NCI-H1105 (cell line): ENCODE measurements at regions not wholly inside any gene's neighbourhood (a gene's known extent, or its start where the extent isn't known, plus 50 kb on each side); places are given as distances from the start of the nearest gene placed in this dataset.
A peak's percentile ranks its signal among the peaks of the same experiment; 100 is the strongest.
"Not testable (repeated sequence)": the region's sequence is repeated elsewhere in the genome, so short reads cannot be mapped to it uniquely, and the experiment has no call there.

Experiments
- DNase-seq: peaks from one replicate; lab custom pipeline; 2025; lab: John Stamatoyannopoulos, UW

DNA sequence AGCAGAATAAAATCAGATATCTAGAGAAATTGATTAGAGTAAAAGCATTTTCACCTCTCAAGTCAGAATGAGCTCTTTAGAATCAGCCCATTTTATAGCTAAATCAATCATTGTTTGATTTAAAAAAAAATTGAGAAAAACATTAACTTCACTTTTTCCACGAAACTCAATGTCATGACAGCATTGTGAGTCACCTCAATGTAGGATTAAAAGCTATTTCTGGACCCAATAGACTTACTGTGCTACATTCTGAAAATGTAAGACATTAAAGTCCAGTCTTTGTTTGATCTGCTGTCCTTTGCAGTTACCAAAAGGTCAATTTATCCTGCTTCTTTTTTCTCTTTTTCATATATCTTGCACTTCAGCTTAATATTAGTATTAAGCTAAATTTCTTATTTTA lies 519.4 kb upstream of the ZNF337 start:
- DNase-seq = no peak

DNA sequence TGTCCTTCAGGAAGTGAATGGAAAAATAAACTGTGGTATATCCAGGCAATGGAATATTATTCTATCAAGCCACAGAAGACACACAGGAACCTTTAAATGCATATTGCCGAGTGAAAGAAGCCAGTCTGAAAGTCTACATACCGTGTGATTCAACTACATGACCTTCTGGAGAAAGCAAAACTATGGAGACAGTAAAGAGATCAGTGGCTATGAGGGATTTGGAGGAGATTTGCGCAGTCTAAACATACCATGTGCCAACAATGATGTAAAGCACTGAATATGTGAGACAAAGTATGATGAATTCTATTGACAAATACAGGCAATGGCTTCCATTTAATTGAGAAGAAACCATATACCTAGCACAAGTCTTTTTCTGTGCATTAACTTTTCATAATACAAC lies 518.3 kb upstream of the ZNF337 start:
- no peak for DNase-seq

DNA sequence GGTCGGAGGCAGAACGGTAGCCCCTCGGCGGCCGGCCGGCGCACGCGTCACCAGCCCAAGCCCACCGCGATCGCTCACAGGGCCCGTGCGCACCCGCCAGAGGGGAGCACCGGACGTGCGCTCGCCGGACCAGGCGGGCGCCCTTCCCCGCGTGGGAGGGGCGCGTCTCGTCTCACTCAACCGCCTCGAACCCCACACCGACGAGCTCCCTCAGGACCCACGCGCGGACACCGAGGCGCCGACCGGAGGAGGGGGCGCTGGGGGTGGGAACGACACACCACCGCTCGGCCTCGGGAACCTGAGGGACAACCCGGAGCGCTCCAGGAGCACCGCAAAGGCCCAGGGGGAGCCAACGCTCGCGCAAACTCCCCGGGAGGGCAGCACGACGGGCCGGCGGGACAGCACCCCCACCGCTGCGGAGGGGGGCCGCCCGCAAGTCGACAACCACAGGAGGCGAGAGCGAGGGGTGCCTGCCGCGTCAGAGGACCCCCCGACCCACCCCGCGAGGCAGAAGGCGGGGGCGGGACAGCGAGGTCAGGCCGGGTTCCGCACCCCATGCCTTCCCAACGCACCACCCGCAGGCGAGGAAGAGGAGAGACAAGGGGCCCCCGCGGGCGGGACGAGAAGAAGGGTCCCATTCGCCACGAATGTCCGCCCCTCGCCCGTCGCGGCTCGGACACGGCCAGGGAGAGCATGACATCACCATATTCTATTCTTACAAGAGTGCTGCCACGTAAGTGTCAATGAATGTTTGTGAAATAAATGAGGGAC lies 512.7 kb upstream of the ZNF337 start:
- no peak for DNase-seq

DNA sequence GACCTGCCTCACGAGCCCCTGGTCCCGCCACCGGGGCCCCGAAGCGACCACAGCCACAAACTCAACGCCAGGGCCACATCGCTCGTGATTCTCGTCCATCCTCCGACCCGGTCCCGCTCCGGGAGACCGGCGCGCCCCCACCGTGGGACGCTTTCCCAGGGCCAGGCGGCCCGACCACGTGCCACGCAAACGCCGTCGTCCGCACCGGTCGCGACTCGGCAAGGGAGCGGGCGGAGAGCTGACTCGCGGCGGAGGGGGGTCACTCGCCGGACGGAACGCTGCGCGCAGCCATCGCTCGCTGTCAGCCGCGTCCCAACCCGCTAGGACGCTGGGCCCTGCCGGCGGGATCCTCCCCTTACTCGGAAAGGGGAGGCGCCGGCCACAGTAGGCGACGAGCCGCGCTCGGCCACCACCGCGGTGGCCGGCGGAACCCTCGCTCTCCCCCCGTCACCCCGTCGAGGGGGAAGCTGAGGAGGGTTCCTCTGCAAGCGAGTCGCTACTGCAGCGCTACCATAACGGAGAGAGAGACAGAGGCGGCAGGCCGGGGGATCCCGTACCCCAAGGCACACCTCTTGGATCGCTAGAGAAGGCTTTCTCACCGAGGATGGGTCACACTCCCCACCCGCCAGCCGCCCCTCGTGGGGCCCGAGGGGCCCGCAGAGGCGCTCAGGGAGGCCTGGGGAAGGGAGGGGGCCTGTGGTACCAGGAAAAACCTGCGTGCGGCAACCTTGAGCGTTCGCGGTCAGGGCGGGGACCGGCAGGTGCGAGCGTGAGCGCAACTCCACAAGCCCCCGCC lies 511.8 kb upstream of the ZNF337 start:
- DNase-seq = peak; percentile 39

DNA sequence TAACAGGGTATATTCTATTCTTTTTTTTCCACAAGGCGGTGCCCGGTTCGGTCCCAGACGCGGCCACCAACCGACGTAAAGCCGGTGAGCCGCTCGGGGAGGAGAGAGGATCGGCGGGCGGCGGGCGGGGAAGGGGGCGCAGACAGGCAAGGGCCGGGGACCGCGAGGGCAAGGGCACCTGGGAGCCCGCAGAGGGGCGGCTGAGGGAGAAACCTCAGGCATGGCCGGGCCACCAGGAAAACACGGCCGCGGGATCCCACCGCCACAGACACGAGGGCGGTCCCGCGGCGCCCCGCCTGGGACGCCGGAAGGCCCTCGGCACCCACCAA lies 511.3 kb upstream of the ZNF337 start:
- DNase-seq = peak; percentile 1

DNA sequence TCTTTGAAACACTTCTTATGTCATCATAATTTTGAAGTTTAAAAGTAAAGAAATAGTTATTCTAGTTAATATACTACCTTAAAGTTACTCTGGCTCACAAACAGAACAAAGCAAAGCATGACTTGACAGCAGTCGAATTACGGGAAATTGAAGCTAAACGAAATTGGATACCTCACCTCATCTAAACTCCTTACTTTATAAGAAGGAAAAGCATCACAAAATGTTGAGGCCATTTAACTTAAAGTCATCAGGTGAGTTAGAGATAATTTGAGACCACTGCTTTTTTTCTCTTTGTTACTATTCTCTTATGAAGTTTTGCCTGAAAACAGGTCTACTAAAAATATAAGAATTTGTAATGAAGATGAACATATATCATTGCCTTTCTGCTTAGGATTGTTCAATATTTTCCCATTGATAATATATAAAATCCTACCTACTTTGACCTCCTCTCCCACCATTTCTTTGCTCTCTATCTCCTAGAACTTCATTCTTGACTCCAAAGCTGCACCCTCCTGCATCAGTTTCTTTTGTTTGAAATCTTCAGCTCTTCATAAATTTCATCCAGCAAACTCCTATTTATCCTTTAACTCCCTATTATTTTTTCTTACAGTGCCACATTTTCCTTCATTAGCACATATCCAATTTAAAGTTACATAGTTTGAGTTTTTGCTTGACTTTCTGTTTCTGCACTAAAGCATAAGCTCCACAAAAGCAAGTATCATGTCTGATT lies 510.7 kb upstream of the ZNF337 start:
- no peak for DNase-seq

DNA sequence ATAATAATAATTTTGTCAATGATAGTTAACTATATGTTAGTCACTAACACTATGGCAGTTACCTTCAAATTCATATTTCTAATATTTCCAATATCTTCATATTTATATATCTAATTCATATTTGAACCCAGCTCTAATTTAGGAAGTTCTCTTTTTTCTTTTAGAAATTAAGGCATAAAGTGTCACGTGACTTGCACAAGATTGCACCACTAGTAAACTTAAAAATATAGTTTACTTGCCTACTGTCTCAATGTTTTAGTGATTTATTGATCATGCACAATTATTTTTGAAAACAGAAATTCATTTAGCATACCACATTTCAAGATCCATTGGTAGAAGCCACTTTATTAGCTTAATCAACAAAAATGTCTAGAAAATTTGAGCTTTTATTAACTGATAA lies 508.7 kb upstream of the ZNF337 start:
- DNase-seq = no peak

DNA sequence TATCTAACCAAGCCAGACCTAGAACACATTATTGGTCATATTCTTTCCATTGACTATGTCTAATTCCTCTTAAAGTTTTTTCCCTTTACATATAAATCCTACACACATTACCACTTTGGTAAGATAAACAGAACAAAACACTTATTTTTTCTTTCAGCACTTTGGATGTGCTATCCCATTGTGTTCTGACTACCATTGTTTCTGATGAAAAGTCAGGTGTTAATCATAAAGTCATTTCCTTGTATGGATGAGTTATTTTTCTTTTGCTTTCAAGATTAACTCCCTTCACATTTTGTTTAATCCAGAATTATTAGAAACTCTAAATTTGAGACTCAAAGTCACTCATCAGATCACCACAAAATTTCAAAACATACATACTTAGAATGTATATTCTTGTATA lies 504.4 kb upstream of the ZNF337 start:
- not testable (repeated sequence) for DNase-seq

DNA sequence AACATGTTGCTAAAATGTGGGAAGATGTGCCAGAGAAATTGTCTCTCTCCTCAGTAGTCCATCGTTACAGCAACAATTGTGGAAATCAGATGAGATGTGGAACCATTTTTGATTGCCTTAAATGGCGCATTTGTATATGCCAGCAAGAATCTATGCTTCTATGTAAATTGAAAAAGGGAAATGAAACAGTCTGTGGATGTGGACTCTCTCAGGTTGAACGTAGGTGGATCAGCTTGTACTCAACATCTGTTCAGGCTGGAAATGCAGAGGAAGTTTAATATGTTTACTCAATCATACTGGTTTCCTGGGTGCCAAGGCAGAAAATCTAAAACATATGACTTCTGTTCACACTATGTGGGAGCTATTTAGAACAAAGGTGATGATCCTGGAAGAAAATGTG lies 490.7 kb upstream of the ZNF337 start:
- DNase-seq = not testable (repeated sequence)

DNA sequence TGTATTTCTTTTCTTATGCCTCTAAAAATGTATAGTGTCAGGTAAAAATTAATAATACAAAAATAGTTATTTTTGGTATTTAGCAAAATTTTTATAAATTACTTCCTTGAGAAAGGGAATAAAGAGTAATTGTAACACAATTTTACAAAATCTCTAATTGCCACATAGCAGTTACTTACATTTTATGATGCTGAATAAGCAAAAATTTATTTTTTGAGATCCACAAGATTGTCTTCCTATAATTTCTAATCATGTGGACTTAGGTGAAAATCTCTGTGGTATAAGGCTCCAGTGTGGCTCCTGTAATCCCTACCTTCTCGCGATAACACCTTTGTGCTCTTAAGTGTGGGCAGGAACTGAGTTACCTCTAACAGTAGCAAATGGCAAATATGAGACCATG lies 487.1 kb upstream of the ZNF337 start:
- DNase-seq = not testable (repeated sequence)

DNA sequence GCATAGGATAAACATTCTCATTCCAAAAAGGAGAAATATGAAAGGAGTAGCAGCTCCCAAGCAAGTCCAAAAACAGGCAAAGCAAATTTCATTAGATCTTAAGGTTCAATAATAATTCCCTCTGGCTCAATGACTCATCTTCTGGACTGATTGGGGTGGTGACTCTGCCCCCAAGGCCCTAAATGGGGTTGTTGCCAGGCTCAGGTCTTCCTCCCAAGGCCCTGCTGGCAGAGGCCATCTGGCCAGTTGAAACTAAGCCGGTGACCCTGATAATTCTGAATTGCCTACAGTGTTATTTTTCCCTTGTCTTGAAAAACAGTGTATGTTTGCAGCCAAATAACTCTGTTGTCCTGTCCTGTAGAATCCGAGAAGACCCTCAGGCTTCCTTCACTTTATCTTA lies 484.7 kb upstream of the ZNF337 start:
- DNase-seq = not testable (repeated sequence)

DNA sequence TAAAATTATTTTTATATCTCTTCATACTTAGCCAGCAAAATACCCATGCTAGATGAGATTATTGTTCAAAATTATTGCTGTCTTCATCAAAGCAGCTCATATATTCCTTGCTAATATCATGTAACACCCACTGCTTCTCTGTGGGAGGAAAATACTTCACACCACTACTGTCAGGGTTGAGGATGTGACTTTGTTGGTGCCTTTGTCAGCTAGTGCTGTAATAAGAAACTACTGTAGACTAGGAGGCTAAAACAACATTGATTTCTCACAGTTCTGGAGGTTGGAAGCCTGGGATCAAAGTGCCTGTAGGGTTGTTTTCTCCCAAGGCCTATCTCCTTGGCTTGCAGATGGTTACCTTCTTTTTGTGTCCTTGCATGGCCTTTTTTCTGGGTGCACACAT lies 475.2 kb upstream of the ZNF337 start:
- not testable (repeated sequence) for DNase-seq

DNA sequence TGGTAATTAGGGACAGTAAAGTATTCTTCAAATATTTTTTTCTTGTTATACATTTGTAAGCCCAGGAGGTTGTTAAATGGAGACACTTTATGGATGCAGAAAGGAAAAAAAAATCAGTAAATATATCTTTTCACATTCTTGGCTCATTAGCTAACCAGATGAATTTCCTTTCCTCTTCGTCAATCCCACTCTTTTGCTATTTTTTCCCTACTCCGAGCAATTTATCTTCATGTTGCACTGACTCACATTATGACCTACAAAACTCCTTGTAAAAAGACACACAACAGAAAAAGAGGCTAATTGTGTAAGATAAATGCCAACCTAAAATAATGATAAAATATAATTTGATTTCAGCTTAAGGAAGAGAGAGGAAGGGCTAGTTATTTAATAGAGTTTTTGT lies 472.9 kb upstream of the ZNF337 start:
- DNase-seq = no peak

DNA sequence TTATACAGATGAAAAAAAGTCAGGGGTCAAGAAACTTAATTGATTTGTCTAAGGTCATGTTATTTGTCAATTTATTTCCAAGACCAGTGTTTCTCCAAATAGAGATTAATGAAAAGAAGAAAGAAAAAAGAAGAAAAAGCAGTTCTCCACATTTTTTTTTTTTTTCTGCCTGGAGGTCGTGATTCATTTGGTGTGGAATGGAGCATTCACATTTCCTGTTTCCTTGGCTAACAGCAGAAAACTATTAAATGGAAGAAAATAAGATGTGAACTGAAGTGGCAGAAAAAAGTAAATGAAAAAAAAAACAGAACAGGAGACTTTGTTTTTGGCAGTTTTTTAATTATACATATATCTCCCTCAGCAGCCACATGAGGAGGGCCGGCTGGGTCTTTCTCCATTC lies 470.8 kb upstream of the ZNF337 start:
- no peak for DNase-seq

DNA sequence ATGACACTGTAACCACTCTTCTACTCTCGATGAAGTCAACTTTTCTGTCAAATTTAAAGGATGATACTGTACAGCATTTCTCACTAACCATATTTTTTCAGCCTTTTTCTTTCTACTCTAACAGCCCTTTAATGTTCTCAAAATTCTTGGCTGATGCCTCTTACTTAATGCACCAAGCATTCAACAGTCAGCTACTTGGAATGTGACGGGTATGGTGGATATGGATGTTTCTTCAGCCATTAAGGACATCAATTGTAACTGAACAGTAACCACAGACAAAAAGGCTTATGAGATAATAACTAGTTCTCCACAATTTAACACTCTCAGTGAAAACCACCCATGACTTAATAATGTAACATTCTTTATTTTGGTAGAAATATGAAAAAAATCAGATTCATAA lies 467.2 kb upstream of the ZNF337 start:
- DNase-seq = no peak

DNA sequence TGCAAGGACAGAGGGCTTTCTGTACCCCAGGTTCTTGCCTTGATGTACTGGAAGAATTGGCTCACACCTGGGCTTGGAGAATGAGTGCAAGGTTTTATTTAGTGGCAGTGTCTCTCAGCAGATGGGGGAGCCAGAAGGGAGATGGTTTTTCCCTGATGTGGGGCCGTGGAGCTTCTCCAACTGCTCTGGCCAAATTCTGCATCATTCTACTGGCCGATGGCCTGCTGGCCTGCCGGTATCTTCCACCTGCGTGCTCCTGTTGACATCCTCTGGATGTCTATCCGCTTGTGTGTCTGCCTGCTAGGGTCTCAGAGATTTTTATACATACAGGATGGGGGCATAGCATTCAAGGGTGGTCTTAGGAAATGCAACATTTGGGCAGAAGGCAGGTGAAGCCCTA lies 466.5 kb upstream of the ZNF337 start:
- DNase-seq = not testable (repeated sequence)

DNA sequence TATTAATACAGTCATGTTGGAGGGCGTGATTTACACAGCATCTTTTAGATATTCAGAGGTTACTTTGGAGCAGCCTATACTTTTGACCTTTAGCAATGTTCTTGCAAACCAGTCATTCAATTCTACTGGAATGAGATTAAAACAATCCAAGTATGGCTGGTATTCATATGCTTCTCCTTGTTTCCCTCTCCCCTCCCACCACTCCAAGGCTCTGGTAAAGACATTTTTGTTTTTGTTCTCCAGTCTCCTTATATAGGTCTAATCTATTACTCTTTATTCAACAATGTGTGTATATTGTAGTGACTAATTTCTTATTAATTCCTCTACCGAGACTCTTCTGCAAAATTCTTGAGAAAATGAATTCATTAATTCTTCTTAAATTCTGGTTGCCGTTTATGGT lies 465.1 kb upstream of the ZNF337 start:
- not testable (repeated sequence) for DNase-seq

DNA sequence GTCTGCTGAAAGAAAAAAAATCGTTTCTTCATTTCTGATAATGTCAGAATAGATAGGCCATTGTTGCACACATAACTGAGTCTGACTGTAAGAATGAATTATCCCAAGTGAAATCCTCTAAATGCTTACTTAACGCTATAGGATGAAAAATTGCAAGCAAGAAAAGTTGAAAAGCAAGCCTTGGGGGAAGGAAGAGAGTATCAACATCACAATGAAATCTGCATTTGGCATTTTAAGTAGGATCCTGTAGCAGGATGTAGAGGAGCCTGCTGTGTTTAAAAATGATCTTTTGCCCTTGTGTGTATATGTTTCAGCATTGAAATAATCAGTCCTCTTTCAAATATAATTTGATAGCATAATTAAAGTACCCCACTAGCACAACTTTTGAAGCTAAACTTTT lies 464.3 kb upstream of the ZNF337 start:
- DNase-seq = not testable (repeated sequence)

DNA sequence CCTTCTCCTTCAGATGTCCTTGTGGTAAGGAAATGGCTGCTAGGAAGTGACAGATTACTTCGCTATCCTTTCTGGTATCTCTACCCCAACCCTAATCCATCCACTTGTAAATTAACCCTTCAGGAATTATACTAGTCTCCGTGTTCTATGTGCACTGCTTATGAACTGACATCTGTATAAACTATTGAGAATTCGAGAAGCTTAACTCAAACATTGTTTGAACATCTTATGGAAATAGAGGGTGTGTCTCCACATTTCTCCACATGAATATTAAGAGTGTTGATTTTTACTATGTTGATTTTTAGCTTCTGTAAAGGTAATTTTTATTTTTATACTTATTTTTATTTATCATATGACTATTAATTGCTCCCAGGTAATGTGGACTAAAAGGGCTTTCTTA lies 457.6 kb upstream of the ZNF337 start:
- no peak for DNase-seq

DNA sequence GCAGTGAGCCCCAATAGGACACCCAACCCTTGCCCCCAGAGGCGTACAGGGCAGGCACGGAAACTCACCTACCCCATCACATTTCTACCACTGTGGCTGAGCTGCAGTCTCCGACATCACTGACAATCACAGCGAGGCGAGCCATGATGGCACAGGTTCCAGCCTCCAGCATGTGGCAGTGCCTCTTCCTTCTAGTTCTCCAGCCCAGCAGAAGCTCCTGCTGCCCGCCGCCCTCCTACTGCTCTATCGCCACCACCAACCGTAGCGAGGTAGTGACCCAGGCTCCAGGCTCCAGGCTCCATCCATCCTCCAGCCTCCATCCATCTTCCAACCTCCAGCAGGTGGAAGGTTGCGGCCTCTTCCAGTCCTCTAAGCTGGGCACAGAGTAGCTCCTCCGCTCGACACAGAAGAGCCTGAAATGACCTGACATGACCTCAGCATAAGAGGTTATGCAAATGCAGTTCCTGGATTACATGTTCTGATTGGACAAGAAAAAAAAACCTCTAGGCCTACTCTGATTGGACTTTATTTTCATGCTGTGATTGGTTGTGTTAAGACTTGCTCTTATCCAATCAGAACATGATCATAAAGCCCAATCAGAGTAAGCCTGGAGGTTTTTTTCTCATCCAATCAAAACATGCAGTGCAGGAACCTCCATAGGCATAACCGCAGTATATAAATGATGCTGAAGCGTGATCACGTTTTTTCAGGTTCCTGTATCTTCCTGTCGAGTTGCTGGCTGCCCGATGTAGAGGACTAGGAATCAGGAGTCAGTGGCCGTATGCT lies 438.9 kb upstream of the ZNF337 start:
- peak; percentile 86 for DNase-seq

DNA sequence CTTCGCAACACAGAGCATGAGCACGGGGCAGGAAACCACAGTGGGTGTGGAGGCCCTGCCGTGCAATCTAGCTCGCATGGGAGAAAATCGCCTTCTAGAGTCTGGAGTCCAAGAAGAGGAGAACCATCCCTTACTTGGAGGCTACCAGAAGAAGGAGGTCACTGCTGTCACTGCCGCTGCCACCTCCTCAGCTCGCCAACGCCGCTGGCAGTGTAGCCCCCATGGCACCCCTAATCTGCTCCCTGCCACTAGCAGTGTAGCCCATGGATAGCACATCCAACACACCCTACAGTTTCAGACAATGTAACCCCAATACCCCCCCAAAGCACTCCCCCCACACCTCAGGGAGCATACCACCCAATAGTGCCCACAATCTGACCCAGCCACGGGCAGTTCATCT lies 438.0 kb upstream of the ZNF337 start:
- DNase-seq = no peak

DNA sequence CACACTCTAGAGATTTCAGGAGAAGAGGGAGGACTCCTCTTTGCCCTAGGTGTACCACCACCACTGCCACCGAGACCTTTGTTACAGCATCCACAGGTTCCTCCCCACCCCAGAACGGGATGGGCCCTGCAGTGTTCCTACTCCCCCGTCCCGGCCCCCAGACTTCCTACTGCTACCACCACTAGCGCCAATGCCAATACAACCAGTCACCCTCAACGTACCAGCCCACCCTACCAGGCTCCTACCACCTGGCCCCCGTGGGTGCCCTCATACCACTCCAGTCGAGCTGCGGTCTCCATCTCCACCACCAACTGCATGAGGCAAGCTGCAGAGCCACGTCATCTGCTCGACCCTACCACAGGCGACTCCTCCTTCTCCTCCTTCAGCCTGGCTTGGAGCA lies 437.1 kb upstream of the ZNF337 start:
- DNase-seq = not testable (repeated sequence)
